CD14-positive monocyte (primary cell): ENCODE measurements at regions not wholly inside any gene's neighbourhood (a gene's known extent, or its start where the extent isn't known, plus 50 kb on each side); places are given as distances from the start of the nearest gene placed in this dataset.

Experiments
- DNase-seq, 3 donors: peaks; one replicate each; pipeline ENCODE4 v3.0.0-alpha.2; 2011 to 2022
- H2AFZ ChIP-seq: 2 replicates; pipeline ENCODE4 v1.6.0; 2012; ENCODE audit warnings: mild to moderate bottlenecking, low read depth, low read length, inconsistent platforms; ENCODE audit not compliant: insufficient read depth, poor library complexity, severe bottlenecking
- H3K27ac ChIP-seq, 2 donors: 1 replicate in 1 of 2; 2 replicates in 1 of 2; pipeline ENCODE4 v1.5.1; 2012 to 2013; ENCODE audit warnings: low read length in 2 of 2, control low read depth in 1 of 2, inconsistent platforms in 1 of 2, low read depth in 1 of 2, mild to moderate bottlenecking in 1 of 2
- H3K27me3 ChIP-seq, 2 donors: one replicate each; pipeline versions ENCODE4 v1.6.0 to v1.6.1; 2011 to 2013; ENCODE audit warnings: low read length in 2 of 2; ENCODE audit not compliant: control insufficient read depth in 2 of 2, insufficient read depth in 2 of 2
- H3K36me3 ChIP-seq, 2 donors: replicated peaks in 1 of 2; 1 replicate in 1 of 2; 2 replicates in 1 of 2; pipeline versions ENCODE4 v1.5.1 to v1.6.1; 2012 to 2013; ENCODE audit warnings: low read length in 2 of 2, control low read depth in 1 of 2, inconsistent platforms in 1 of 2, mild to moderate bottlenecking in 1 of 2; ENCODE audit not compliant: insufficient read depth in 2 of 2, control insufficient read depth in 1 of 2
- H3K4me1 ChIP-seq, 2 donors: 1 replicate in 1 of 2; 2 replicates in 1 of 2; pipeline versions ENCODE4 v1.5.1 to v1.6.1; 2012 to 2013; ENCODE audit warnings: low read length in 2 of 2, control low read depth in 1 of 2, inconsistent platforms in 1 of 2, mild to moderate bottlenecking in 1 of 2, moderate library complexity in 1 of 2; ENCODE audit not compliant: insufficient read depth in 2 of 2, control insufficient read depth in 1 of 2
- H3K4me2 ChIP-seq: replicated peaks from 2 replicates; pipeline ENCODE3; 2012; ENCODE audit warnings: low read length, moderate library complexity, mild to moderate bottlenecking; ENCODE audit not compliant: poor library complexity, severe bottlenecking; ENCODE audit errors: extremely low read depth
- H3K4me3 ChIP-seq, 3 experiments: fragments of 200-600 bp in 1 of 3; sonication (generic) in 1 of 3; replicated peaks in 1 of 3; 1 replicate in 2 of 3; 2 replicates in 1 of 3; pipeline ENCODE4 v1.5.1; 2011 to 2013; ENCODE audit warnings: low read length in 3 of 3, mild to moderate bottlenecking in 3 of 3, control low read depth in 2 of 3, low read depth in 2 of 3, inconsistent platforms in 1 of 3, moderate library complexity in 1 of 3
- H3K79me2 ChIP-seq: 2 replicates; pipeline ENCODE4 v1.6.0; 2012; ENCODE audit warnings: mild to moderate bottlenecking, control low read depth, inconsistent platforms, low read length, moderate library complexity; ENCODE audit not compliant: insufficient read depth
- H3K9ac ChIP-seq: 2 replicates; pipeline ENCODE4 v1.6.0; 2017; ENCODE audit warnings: low read length, mild to moderate bottlenecking; ENCODE audit not compliant: insufficient read depth, poor library complexity, severe bottlenecking
- H3K9me3 ChIP-seq, 2 donors: replicated peaks in 1 of 2; 1 replicate in 1 of 2; 2 replicates in 1 of 2; pipeline versions ENCODE4 v1.5.1 to v1.6.1; 2012 to 2013; ENCODE audit warnings: low read length in 2 of 2, control low read depth in 1 of 2; ENCODE audit not compliant: control insufficient read depth in 1 of 2, insufficient read depth in 1 of 2
- H4K20me1 ChIP-seq: 2 replicates; pipeline ENCODE4 v1.6.0; 2012; ENCODE audit warnings: mild to moderate bottlenecking, low read length, control low read depth, moderate library complexity; ENCODE audit not compliant: insufficient read depth
- H3K27ac Mint-ChIP-seq, 7 donors: one replicate each; pipeline ENCODE4 v1.8.0; 2020; ENCODE audit warnings: mild to moderate bottlenecking in 7 of 7, mixed read lengths in 7 of 7, moderate library complexity in 6 of 7, inconsistent platforms in 2 of 7
- H3K27me3 Mint-ChIP-seq, 3 donors: one replicate each; pipeline ENCODE4 v1.8.0; 2021 to 2022; ENCODE audit warnings: low read depth in 3 of 3, mild to moderate bottlenecking in 3 of 3, mixed read lengths in 3 of 3, moderate library complexity in 3 of 3, inconsistent platforms in 1 of 3
- H3K36me3 Mint-ChIP-seq, 2 donors: one replicate each; pipeline ENCODE4 v1.8.0; 2020; ENCODE audit warnings: mixed read lengths in 2 of 2, inconsistent platforms in 1 of 2, mild to moderate bottlenecking in 1 of 2
- H3K4me1 Mint-ChIP-seq: one replicate; pipeline ENCODE4 v1.8.0; 2020; ENCODE audit warnings: mild to moderate bottlenecking, mixed read lengths
- H3K4me3 Mint-ChIP-seq, 2 donors: one replicate each; pipeline ENCODE4 v1.8.0; 2020; ENCODE audit warnings: mild to moderate bottlenecking in 2 of 2, mixed read lengths in 2 of 2, moderate library complexity in 1 of 2
- H3K9me3 Mint-ChIP-seq, 7 donors: one replicate each; pipeline ENCODE4 v1.8.0; 2020 to 2022; ENCODE audit warnings: mixed read lengths in 7 of 7, mild to moderate bottlenecking in 6 of 7, moderate library complexity in 6 of 7, inconsistent platforms in 2 of 7
- WGBS: methylation state at CpG from one replicate; pipeline ENCODE4 v1.1.5; 2013; ENCODE audit warnings: missing lambda C conversion rate; ENCODE audit not compliant: insufficient coverage; 5-methylcytosine and 5-hydroxymethylcytosine counted together
- intact Hi-C, 2 donors: fragments of 100-400 bp; cut with micrococcal nuclease; formaldehyde crosslinking; loops; one replicate each; pipeline versions ENCODE4 v1.15.0 to v1.15.1; 2023
- TF ChIP-seq, protein P1 (sequence below): fragments of 200-600 bp; IDR thresholded peaks from one replicate; pipeline ENCODE4 v1.8.0; 2022; ENCODE audit warnings: antibody characterized with exemption, mild to moderate bottlenecking

DNA sequence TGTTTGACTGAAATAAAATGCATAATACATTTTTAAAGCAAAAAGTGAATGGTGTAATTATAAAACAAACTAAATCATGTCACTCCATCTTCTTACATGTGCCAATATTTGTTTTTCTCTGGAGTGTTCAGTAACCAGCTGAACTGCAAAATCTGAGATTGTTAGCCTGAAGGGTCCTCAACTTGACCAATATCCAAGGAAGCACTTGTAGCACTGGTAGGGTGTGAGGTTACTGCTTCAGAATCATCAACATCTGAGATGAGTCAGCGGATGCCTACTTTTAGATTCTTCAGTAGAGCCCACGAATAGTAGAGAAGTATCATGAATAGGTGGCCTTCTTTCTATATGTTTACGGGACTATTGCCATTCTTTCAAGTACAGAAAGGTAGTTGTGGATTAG, 226.7 kb downstream of the TLE4 start:
- no peaks in the 10 kb centered on the region for H3K9me3 ChIP-seq
- H3K4me1 Mint-ChIP-seq, result no peaks in the 10 kb centered on the region
- H3K27me3 Mint-ChIP-seq, result no peaks in the 10 kb centered on the region
- no peaks in the 10 kb centered on the region for H3K79me2 ChIP-seq
- H3K36me3 ChIP-seq, result no peaks in the 10 kb centered on the region
- H3K9ac ChIP-seq, result no peak overlapping the region
- H3K4me1 ChIP-seq, result no peaks in the 10 kb centered on the region
- no peaks in the 10 kb centered on the region for H4K20me1 ChIP-seq
- no peaks in the 10 kb centered on the region for H3K36me3 Mint-ChIP-seq
- TF ChIP-seq, protein P1, sequence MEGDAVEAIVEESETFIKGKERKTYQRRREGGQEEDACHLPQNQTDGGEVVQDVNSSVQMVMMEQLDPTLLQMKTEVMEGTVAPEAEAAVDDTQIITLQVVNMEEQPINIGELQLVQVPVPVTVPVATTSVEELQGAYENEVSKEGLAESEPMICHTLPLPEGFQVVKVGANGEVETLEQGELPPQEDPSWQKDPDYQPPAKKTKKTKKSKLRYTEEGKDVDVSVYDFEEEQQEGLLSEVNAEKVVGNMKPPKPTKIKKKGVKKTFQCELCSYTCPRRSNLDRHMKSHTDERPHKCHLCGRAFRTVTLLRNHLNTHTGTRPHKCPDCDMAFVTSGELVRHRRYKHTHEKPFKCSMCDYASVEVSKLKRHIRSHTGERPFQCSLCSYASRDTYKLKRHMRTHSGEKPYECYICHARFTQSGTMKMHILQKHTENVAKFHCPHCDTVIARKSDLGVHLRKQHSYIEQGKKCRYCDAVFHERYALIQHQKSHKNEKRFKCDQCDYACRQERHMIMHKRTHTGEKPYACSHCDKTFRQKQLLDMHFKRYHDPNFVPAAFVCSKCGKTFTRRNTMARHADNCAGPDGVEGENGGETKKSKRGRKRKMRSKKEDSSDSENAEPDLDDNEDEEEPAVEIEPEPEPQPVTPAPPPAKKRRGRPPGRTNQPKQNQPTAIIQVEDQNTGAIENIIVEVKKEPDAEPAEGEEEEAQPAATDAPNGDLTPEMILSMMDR, result no peak
- peaks cover 0 to 4% (median 0%) of the 10 kb centered on the region in 7 donors for H3K9me3 Mint-ChIP-seq
- DNase-seq, result no peak
- H3K4me3 Mint-ChIP-seq, result no peak overlapping the region
- no peak overlapping the region for H3K27ac Mint-ChIP-seq
- no peak overlapping the region for H3K27ac ChIP-seq
- H3K4me2 ChIP-seq, result no peak overlapping the region
- intact Hi-C loops, result no loop called here
- no peak overlapping the region for H2AFZ ChIP-seq
- 100% methylated on average over 1 of the region's 3 CpGs for WGBS
- H3K27me3 ChIP-seq, result no peaks in the 10 kb centered on the region
- H3K4me3 ChIP-seq, result no peak overlapping the region

DNA sequence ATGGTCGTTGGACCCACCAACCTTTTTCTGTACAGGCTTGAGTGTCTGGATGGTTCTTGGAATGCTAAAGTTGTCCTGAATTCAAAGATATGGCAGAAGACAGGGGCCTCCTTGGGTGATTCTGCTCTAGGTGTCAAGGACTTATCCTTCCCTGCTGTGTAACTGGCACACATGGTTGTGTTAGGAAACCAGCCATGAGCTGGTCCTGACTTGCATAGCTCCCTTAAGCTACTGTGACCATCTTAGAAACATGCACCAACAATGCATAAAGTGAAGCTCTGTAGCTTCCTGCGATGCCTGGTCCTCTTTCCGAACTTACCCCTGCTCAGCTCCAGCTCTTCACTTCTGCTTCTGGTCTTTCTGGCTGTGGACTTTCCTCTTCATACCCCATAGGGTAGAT, 224.6 kb downstream of the TLE4 start:
- H3K27ac ChIP-seq, result no peak overlapping the region
- H3K36me3 ChIP-seq, result no peaks in the 10 kb centered on the region
- H3K27me3 ChIP-seq, result no peaks in the 10 kb centered on the region
- Mint-ChIP-seq H3K27me3 (no peaks in the 10 kb centered on the region), H3K9me3 (peaks cover 0 to 1% (median 0%) of the 10 kb centered on the region in 7 donors), H3K27ac (no peak overlapping the region), H3K4me1 (no peaks in the 10 kb centered on the region), H3K36me3 (no peaks in the 10 kb centered on the region), H3K4me3 (no peak overlapping the region)
- no peak overlapping the region for H3K4me2 ChIP-seq
- H3K9me3 ChIP-seq, result no peaks in the 10 kb centered on the region
- intact Hi-C loops, result no loop called here
- H3K79me2 ChIP-seq, result no peaks in the 10 kb centered on the region
- H4K20me1 ChIP-seq, result no peaks in the 10 kb centered on the region
- TF ChIP-seq, protein P1, result no peak
- no peak overlapping the region for H3K9ac ChIP-seq
- 80% methylated on average over 1 of the region's 3 CpGs for WGBS
- H3K4me3 ChIP-seq, result no peak overlapping the region
- no peak for DNase-seq
- no peak overlapping the region for H2AFZ ChIP-seq
- no peaks in the 10 kb centered on the region for H3K4me1 ChIP-seq
